PC-9 (cell line): ENCODE measurements at regions not wholly inside any gene's neighbourhood (a gene's known extent, or its start where the extent isn't known, plus 50 kb on each side); places are given as distances from the start of the nearest gene placed in this dataset.

Experiments
- CTCF ChIP-seq: fragments of 200-600 bp; sonication (generic); conservative IDR thresholded peaks from 2 replicates; pipeline ENCODE4 v1.6.1; 2017; ENCODE audit warnings: mixed run types, antibody characterized with exemption, mild to moderate bottlenecking, moderate library complexity
- EZH2 ChIP-seq: fragments of 200-600 bp; sonication (generic); IDR thresholded peaks from 2 replicates; pipeline ENCODE4 v1.8.0; 2017; ENCODE audit warnings: antibody characterized with exemption, low read depth

- no peak for TF ChIP-seq CTCF
- no peak for TF ChIP-seq EZH2
Observed at GRCh38 chr6:10048370-10049297, 366.2 kb downstream of the TFAP2A start.
